HG03378 (cell line): ENCODE measurements at regions not wholly inside any gene's neighbourhood (a gene's known extent, or its start where the extent isn't known, plus 50 kb on each side); places are given as distances from the start of the nearest gene placed in this dataset.
A peak's percentile ranks its signal among the peaks of the same experiment; 100 is the strongest.
"Not testable (repeated sequence)": the region's sequence is repeated elsewhere in the genome, so short reads cannot be mapped to it uniquely, and the experiment has no call there.

Source experiments
- ATAC-seq: cut with Tn5 transposase; IDR thresholded peaks from one replicate; pipeline ENCODE4 v1.9.1; 2021; ENCODE audit warnings: mild to moderate bottlenecking, moderate library complexity; ENCODE audit not compliant: unreplicated experiment

DNA sequence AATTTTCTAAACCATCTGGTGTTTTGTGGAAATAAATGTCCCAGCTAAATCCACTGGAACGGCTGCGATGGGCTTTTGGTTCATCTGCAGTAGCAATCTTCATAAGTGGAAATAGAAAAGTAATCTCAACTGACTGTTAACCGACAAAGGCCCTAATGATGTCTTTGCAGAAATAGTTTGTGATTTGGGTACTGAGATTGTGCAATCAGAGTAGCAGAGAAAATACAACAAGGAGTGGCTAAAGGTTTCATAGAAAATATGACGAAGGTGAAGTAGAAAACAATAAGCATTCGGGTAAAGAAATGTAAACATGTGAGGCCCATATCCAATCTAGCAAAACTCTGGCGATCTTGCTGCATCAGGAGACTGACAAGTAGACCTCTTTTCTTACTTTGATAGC, 262.6 kb upstream of the MCTP2 start:
- no peak for ATAC-seq

GRCh38 chr15:93965304-93965908, 266.0 kb upstream of the MCTP2 start:
- no peak for ATAC-seq

DNA sequence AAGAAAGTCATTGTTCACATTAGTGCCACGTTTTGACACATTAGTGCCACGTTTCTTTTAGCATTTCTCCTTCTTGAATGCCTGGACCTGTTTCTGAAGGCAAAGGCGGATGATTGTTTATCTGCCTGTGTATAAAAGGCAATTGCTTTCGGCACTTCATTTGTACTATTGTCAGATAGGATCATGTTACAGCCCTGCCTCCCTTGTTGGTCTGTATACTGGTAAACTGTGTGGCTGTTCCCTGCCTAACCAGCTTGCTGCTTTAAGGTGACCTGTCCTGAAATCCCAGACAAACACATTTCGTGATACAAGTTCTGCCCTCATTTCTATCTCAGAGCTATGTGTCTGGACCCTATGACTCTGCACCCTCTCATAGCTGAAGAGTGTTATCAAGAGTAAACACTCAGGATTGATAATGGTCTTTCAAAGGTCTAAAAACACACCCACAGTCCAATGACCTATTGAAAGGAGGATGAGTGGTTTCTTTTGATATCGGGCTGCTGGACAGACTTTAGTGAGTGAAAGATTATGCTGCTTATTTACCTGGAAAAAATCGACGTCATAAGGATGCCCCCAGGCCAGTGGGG, 276.3 kb upstream of the MCTP2 start:
- ATAC-seq = no peak

- no peak for ATAC-seq
These were observed 282.6 kb upstream of the MCTP2 start for GRCh38 chr15:93948726-93949125.

GRCh38 chr15:93943586-93943985, 287.8 kb upstream of the MCTP2 start:
- no peak for ATAC-seq

DNA sequence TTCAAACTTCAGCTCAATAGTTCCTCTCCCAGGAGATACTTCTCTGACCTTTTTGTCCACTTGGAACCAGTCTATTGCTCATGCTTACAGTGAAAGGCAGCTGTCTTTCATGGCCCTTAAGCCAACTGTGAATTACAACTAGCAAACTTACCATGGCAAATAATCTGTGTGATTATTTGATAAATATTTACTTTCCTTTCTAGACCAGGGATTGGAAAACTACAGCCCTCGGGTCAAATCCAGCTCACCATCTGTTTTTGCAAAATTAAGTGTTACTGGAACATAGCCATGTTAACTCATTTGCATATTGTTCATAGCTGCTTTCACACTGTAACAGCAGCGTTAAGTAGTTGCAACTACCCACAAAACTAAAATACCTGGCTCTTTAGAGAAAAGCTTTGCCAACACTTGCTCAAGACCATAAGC, 289.1 kb upstream of the MCTP2 start:
- ATAC-seq = no peak

- ATAC-seq = no peak
These were observed 289.7 kb upstream of the MCTP2 start for GRCh38 chr15:93941697-93942096.

GRCh38 chr15:93940226-93940625, 291.1 kb upstream of the MCTP2 start:
- ATAC-seq = no peak

- ATAC-seq = peak; percentile 76
These were observed 299.1 kb upstream of the MCTP2 start for GRCh38 chr15:93932164-93932776.

DNA sequence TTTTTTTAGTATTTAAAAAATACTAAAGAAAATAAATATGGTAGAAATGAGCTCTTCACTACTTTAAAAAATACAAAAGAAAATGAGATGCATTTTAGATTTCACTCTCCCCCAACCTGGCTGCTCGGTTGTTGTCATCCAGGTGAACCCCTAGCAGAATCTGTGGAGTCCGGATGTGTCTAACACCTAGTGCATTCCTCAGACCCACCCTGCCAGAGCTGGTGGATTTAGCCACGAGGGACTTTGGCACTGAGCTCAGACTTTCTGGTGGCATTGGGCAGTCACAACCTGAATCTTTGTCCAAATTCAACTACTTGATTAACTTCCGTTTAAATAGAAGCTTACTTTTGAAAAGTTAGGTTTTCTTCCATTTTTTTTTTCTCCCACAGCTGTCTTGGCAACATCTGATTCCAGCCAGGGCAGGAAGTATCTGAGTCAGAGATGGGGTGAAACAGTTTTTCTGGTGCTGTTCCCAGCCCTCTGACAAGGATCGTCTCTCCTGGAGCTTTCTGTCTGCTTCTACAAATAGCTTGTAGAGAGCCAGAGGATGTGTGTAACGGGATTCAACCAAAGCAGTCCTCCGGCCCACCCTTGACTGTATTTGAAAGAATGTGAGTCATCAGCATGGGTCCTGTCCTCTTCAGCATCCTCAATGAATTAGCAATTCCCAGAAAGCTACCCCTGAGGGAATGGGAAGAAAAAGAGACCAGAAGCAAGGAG, 301.8 kb upstream of the MCTP2 start:
- no peak for ATAC-seq

DNA sequence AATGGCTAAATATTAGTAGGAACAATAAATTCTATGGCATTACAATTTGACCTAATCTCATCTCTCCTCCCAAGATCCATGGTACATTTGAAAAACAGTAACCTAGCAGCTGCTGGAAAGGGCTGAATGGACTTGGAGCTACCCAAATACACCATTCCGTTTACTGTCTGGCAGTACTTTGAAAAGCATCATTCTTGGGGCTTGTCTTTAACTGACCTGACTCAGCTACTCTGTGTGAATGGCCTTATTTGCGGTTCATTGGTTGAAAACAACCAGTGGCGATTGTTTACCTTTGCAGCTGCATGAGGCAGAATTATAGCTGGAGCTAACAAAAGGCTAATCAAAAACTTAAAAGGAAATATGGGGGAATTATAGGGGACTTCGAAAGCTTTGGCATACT, 311.2 kb upstream of the MCTP2 start:
- no peak for ATAC-seq

DNA sequence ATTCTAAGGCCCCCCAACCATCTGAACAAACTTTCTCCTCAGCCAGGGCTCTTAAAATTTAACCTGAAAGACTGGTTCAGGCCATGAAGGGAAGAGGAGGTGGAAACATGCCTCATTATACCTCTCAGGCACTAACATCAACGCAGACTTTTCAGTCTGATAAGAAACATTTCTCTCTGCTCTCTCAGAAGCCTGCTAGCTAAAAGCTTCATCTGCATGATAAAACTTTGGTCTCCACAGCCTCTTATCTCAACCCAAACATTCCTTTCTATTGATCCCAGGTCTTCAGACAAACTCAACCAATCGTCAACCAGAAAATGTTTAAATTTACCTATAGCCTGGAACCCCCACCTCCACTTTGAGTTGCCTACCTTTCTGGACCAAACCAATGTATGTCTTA, 312.6 kb upstream of the MCTP2 start:
- not testable (repeated sequence) for ATAC-seq

GRCh38 chr15:93917181-93917580, 314.2 kb upstream of the MCTP2 start:
- no peak for ATAC-seq

DNA sequence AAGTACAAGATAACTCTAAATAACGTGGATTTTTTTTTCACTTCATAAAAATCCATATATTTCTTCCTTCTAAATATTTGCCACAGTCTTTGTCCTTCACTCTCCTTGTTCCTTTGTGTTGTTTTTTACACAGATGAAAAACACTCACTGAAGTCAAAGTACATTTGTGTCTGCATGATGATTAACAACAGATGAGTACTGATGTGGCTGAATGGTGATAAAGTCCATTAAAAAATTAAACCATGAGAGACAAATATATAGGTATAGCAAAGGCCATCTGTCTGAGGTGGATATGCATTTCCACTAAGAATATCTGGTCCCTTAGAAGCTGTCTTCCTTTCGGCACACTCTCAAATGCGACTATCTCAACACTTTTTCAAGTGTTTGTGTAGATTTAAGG, 317.5 kb upstream of the MCTP2 start:
- ATAC-seq = no peak

- no peak for ATAC-seq
These were observed 318.1 kb upstream of the MCTP2 start for GRCh38 chr15:93913310-93913709.

DNA sequence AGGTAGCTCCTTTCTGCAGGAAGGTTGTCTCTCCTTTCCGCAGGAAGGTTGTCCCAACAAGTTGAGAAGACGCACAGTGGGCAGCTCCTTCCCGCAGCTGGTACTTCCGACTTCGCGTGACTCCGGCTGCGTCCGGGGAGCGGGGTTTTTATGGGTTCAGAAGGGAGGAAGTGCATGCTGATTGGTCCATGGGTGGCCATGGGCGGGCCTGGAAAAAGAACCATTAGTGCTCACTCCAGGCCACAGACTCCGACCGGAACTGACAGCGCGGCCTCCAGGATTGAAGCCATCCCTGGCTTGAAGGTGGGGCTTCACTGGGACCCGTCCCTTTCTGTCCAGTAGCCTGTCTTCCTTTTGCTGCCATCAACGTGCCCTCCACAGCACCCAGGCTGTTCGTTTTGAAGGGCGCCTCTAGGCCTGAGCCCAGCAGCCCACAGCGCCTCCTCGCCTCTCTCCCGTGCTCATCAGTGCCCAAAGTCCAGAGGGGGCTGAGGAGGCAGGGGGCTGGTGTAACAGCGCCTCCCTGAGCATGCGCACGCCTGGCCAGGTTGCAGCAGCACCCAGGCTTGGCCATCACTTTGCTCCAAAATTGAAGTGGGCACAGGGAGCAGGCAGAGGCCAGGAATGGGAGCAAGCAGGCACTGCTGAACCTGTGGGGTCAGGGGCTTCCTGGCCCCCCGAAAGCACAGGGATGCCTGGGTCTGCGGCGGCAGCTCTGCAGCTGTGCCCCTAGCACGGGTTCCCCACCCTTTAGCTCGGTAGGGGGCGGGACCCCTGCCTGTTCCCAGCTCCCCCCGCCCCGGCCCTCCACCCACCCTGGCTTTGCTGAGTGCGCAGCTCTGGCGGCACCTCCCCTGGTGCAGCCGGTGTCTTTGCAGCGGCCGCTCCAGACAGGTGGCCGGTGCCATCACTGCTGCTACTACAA, 330.6 kb upstream of the MCTP2 start:
- ATAC-seq = no peak

DNA sequence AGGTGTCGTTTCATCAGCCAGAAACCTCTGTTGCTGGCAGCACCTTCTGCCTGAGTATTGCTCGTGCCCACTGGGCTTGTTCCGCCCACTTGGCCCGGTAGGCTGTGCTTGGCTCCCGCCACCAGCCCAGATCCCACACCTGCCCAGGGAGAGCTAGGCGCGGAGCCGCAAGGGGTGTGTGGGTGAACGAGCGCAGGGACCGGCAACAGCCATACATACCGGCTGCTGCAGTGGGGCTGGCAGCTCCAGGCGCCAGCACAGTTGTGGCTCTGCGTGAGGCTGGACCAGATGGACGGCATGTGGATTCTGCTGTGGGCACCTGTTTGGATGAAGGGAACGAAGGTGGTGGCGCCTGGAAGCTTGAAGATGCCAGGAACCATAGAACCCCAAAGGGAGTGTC, 331.5 kb upstream of the MCTP2 start:
- ATAC-seq = no peak

GRCh38 chr15:93897377-93897776, 334.0 kb upstream of the MCTP2 start:
- no peak for ATAC-seq

GRCh38 chr15:93895976-93896770, 335.2 kb upstream of the MCTP2 start:
- no peak for ATAC-seq

- no peak for ATAC-seq
These were observed 336.8 kb upstream of the MCTP2 start for GRCh38 chr15:93894438-93895036.
